AG04450 (cell line): ENCODE measurements at regions not wholly inside any gene's neighbourhood (a gene's known extent, or its start where the extent isn't known, plus 50 kb on each side); places are given as distances from the start of the nearest gene placed in this dataset.

Experiments used
- CTCF ChIA-PET: fragments of 300-600, 350-600 bp; formaldehyde crosslinking; extraction: SDS; loops from one replicate; lab custom pipeline; 2022; ENCODE audit warnings: antibody characterized with exemption, inconsistent platforms; lab: Charles Lee
- POLR2A ChIA-PET: fragments of 350-600 bp; formaldehyde crosslinking; extraction: SDS; loops from one replicate; lab custom pipeline; 2021; ENCODE audit warnings: antibody characterized with exemption, inconsistent platforms; lab: Yijun Ruan, JAX
- DNase-seq: peaks from one replicate; pipeline ENCODE4 v3.0.0-alpha.2; 2011; ENCODE audit warnings: low read depth, low spot score
- H3K27ac ChIP-seq: one replicate; pipeline ENCODE4 v1.5.1; 2012; ENCODE audit warnings: low read depth, low read length, control low read depth
- H3K27me3 ChIP-seq: one replicate; pipeline ENCODE4 v1.6.0; 2012; ENCODE audit warnings: low read length; ENCODE audit not compliant: control insufficient read depth, insufficient read depth
- H3K4me3 ChIP-seq: 2 replicates; pipeline ENCODE4 v1.5.1; 2011; ENCODE audit warnings: mild to moderate bottlenecking, low read depth, low read length, control low read depth
- H3K9me3 ChIP-seq: 2 replicates; pipeline ENCODE4 v1.5.1; 2012; ENCODE audit warnings: low read length; ENCODE audit not compliant: control insufficient read depth, insufficient read depth
- CTCF ChIP-seq: IDR thresholded peaks from 2 replicates; pipeline ENCODE4 v1.5.1; 2011; ENCODE audit warnings: low read depth, low read length, control low read depth, inconsistent platforms

DNA sequence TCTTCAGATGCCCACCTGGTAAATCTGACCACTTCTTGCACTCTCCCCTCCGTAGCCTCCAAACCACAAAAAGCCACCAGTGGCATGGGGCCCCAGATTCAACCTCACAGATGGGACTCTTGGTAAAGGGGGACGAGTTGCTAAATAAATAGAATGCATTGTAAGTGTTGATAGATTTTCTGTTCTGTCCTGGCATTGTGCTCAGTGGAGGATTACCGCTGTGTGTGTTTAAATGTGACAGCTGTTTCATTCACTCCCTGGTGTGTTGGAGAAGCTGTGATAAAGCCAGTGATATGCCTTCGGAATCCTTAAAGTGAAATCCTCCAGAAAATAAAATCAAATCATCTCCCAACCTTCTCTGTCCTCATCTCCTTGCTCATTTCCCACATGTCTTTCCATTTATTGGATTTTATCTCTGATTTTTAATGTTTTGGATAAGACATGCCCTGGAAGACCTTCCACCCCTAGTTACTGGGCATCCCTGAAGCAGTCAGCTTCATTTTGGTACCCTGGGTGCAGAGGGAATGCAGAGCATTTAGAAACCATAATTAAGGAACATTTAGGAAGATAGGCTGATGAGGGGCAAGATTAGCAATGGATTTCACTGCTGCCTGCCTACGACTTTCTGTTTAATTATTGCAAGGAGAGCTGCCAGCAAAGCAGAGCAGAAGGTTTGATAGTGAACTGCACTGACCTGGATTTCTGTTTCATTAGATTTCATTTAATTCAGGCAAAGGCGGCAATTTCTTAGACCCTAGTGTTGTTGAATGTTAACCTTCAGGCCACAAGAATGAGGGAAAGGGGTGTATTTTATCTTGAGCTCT lies 460.9 kb upstream of the KIRREL3 start:
- POLR2A ChIA-PET: no interaction called here

DNA sequence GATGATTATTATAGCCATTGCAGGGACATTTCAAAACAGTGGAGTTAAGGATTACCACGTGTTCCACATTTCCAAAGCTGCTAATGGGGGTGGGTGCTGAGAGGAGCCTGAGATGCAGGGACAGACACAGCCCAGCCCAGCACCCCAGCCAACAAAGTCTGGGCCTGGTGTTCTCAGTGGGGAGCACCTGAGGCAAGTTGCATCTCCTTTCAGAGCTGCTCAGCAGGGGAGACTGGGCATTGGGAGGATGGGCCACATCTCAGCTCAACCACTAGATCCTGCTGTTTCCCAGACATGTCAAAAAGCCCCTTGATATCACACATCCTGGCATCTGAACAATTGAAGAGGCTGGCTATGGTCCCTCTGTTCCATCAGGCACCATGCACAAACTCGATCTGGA lies 458.0 kb upstream of the KIRREL3 start:
- POLR2A ChIA-PET: no interaction called here
- H3K27me3 ChIP-seq: peaks cover 3% of the 10 kb centered on the region
- no peak for DNase-seq
- CTCF ChIA-PET: no interaction called here
- no peak for TF ChIP-seq CTCF
- no peaks in the 10 kb centered on the region for H3K9me3 ChIP-seq
- no peak overlapping the region for H3K27ac ChIP-seq
- H3K4me3 ChIP-seq: no peak overlapping the region

More for the DNA sequence above, 460.9 kb upstream of the KIRREL3 start:
- no peak for DNase-seq
- H3K4me3 ChIP-seq: no peak overlapping the region
- CTCF ChIA-PET: no interaction called here
- no peak overlapping the region for H3K27ac ChIP-seq
- H3K27me3 ChIP-seq: peaks cover 3% of the 10 kb centered on the region
- TF ChIP-seq CTCF: no peak
- no peaks in the 10 kb centered on the region for H3K9me3 ChIP-seq

GRCh38 chr11:127454856-127455255 lies 454.3 kb upstream of the KIRREL3 start:
- ChIA-PET CTCF (interaction anchor here (0.7 kb wide), 1 partner anchor 81 kb away, joined by 3 read pairs; no protein-coding TSS in a partner anchor), POLR2A (no interaction called here)
- Histone ChIP-seq H3K9me3 (no peaks in the 10 kb centered on the region), H3K27ac (no peak overlapping the region), H3K27me3 (no peaks in the 10 kb centered on the region), H3K4me3 (no peak overlapping the region)
- no peak for DNase-seq
- no peak for TF ChIP-seq CTCF

DNA sequence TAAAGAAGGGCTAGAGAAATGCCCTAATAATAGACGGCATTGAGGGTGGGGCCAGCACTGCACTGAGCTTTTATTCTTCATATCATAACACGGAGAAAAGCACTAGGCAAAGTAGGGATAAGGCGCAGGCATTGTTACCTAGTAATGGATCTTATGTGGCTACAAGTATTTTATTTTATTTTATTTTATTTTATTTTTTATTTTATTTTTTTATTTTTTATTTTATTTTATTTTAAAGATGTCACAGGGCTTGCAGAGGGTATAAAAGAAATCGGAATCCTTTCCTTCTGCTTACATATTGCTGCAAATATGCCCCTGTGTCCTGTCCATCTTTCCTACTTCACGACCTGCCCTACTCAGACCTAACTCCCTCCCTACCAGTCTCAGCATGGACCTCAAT lies 452.0 kb upstream of the KIRREL3 start:
- Histone ChIP-seq H3K27me3 (no peaks in the 10 kb centered on the region), H3K4me3 (no peak overlapping the region), H3K9me3 (no peaks in the 10 kb centered on the region), H3K27ac (no peak overlapping the region)
- POLR2A ChIA-PET: no interaction called here
- CTCF ChIA-PET: no interaction called here
- DNase-seq: no peak
- no peak for TF ChIP-seq CTCF

- no peaks in the 10 kb centered on the region for H3K9me3 ChIP-seq
- no peak for DNase-seq
- no peak overlapping the region for H3K27ac ChIP-seq
- TF ChIP-seq CTCF: no peak
- no peaks in the 10 kb centered on the region for H3K27me3 ChIP-seq
- ChIA-PET CTCF (no interaction called here), POLR2A (no interaction called here)
- no peak overlapping the region for H3K4me3 ChIP-seq
These were observed 451.3 kb upstream of the KIRREL3 start for GRCh38 chr11:127451861-127452260.
